ENCODE measurements at regions not wholly inside any gene's neighbourhood (a gene's known extent, or its start where the extent isn't known, plus 50 kb on each side); places are given as distances from the start of the nearest gene placed in this dataset.

DNA sequence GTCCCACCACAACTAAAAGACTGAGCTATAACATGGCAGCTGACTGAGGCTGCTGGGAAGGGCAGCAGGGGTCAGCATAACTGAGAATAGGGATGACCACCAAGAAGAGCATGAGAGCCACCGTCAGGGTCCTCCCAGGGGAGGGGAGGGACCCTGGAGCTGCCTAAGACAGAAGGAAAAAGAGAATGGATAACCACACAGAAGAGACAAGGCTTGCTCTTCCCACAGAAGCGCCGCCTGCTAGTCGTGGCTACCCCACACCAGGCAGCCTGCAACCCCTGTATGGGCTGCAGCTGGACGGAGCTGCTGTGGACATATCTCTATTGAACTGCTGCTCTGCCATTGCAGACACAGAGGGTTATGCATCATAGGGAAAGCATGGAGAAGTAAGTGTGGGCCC, 132.0 kb upstream of the CHD6 start:
- Histone ChIP-seq H3K9me3 (no peaks in the 10 kb centered on the region), H3K4me3 (no peak overlapping the region), H3K27ac (no peak overlapping the region), H3K36me3 (no peaks in the 10 kb centered on the region), H3K27me3 (no peaks in the 10 kb centered on the region), H3K4me1 (no peaks in the 10 kb centered on the region)
- TF ChIP-seq POLR2AphosphoS5 (IDR thresholded peaks at IDR 0.05) (no peak), POLR2A (IDR thresholded peaks at IDR 0.05) (no peak), EP300 (IDR thresholded peaks at IDR 0.05) (no peak)
- TF ChIP-seq, protein P1, sequence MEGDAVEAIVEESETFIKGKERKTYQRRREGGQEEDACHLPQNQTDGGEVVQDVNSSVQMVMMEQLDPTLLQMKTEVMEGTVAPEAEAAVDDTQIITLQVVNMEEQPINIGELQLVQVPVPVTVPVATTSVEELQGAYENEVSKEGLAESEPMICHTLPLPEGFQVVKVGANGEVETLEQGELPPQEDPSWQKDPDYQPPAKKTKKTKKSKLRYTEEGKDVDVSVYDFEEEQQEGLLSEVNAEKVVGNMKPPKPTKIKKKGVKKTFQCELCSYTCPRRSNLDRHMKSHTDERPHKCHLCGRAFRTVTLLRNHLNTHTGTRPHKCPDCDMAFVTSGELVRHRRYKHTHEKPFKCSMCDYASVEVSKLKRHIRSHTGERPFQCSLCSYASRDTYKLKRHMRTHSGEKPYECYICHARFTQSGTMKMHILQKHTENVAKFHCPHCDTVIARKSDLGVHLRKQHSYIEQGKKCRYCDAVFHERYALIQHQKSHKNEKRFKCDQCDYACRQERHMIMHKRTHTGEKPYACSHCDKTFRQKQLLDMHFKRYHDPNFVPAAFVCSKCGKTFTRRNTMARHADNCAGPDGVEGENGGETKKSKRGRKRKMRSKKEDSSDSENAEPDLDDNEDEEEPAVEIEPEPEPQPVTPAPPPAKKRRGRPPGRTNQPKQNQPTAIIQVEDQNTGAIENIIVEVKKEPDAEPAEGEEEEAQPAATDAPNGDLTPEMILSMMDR (IDR thresholded peaks at IDR 0.05), result no peak
- intact Hi-C loops (cut with DNase I), result no loop called here
- WGBS, 2 donors, result 82 to 83% methylated on average over 5 of the region's 5 CpGs
- no peak for DNase-seq

DNA sequence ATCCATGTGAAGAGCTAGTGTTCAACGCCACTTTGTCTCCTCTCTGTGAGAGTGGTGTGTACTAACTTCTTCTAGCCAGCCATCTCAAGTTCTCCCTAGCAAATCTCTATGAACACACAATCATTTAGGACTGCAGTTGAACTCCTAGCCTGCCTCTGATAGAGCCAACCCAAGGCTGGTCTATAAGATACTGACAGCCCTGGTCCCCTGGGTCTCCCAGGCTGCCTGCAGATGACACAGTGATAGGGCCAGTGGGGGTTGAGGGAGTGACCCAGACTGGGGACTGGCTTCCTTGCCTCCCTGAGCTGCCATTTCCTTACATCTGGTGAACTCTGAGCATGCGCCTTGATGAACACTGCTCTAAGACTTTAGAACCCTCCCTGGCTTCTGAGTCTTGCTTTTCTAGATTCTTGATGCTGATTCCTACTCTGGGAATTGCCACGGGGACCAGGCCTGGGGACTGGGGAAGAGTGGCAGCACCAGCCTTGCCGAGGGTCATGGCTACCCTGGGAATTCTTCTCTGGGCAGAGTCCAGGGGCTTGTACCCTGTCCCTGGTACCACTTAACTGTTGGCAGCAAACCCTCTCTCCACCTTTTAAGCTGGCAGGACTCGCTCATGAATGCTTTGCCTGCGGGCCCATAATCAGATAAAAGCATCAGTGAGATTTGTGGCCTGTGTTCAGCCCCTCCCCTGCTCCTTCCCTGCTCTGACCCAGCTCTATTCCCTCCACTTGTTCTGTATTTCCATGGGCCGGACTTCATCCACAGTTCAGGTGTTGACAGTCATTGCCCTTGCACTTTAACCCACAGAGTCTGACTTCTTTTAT, 130.8 kb upstream of the CHD6 start:
- no peaks in the 10 kb centered on the region for H3K36me3 ChIP-seq
- no peak for DNase-seq
- no peaks in the 10 kb centered on the region for H3K27me3 ChIP-seq
- H3K27ac ChIP-seq, result no peak overlapping the region
- no peaks in the 10 kb centered on the region for H3K9me3 ChIP-seq
- 69 to 81% methylated on average over 7 of the region's 7 CpGs for WGBS, 2 donors
- intact Hi-C loops (cut with DNase I), result no loop called here
- no peak for TF ChIP-seq POLR2AphosphoS5 (IDR thresholded peaks at IDR 0.05)
- H3K4me3 ChIP-seq, result no peak overlapping the region
- no peaks in the 10 kb centered on the region for H3K4me1 ChIP-seq

DNA sequence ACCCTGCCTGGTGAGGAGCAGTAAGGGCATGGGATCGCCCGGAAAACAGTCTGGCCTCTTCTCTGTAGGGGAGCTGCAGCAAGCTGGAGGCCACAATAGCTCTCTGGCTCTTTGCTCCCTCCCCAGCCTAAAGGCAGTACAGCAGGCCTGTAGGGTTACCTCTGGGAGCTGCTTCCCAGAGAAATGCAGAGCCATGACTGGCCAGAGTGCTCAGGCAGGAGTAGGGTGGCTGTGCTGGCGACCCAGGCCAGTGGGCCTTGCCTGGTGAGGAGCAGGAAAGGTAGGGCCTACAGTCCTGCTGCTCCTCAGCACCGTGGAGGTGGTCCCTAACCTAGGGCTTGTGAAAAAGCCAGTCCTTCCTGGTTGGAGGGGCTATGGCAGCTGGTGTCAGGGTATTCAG, 129.9 kb upstream of the CHD6 start:
- Histone ChIP-seq H3K4me3 (no peak overlapping the region), H3K27me3 (no peaks in the 10 kb centered on the region), H3K36me3 (no peaks in the 10 kb centered on the region), H3K9me3 (no peaks in the 10 kb centered on the region), H3K4me1 (no peaks in the 10 kb centered on the region), H3K27ac (no peak overlapping the region)
- 76 to 78% methylated on average over 4 of the region's 4 CpGs for WGBS, 2 donors
- TF ChIP-seq POLR2A (IDR thresholded peaks at IDR 0.05) (no peak), EP300 (IDR thresholded peaks at IDR 0.05) (no peak), POLR2AphosphoS5 (IDR thresholded peaks at IDR 0.05) (no peak)
- TF ChIP-seq, protein P1 (IDR thresholded peaks at IDR 0.05), result no peak
- intact Hi-C loops (cut with DNase I), result no loop called here
- no peak for DNase-seq

DNA sequence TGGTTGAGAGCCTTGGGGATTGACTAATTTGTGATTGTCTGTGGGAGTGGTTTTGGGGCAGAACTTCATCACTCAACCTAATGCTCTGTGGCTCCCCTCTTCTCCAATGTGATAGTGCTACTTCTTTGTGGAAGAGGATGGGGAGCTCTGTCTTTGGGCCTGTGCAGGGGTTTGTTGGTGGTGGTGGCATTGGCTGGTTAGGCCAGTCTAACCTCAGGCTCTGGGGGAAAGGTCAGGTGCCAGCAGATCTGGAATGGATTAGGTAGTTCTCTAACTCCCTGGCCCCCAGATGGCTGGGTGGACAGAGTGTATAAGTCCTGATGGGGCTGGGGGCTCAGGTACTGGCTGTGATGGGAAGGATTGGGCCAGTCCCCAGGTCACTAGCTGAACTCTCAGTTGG, 129.0 kb upstream of the CHD6 start:
- no peak for DNase-seq
- H3K27me3 ChIP-seq, result no peaks in the 10 kb centered on the region
- intact Hi-C loops (cut with DNase I), result no loop called here
- H3K4me3 ChIP-seq, result no peak overlapping the region
- H3K4me1 ChIP-seq, result no peaks in the 10 kb centered on the region
- H3K27ac ChIP-seq, result no peak overlapping the region
- no peaks in the 10 kb centered on the region for H3K36me3 ChIP-seq
- no peaks in the 10 kb centered on the region for H3K9me3 ChIP-seq
- no peak for TF ChIP-seq EP300 (IDR thresholded peaks at IDR 0.05)
- TF ChIP-seq, protein P1 (IDR thresholded peaks at IDR 0.05), result no peak
- TF ChIP-seq POLR2A (IDR thresholded peaks at IDR 0.05), result no peak
- TF ChIP-seq POLR2AphosphoS5 (IDR thresholded peaks at IDR 0.05), result no peak

DNA sequence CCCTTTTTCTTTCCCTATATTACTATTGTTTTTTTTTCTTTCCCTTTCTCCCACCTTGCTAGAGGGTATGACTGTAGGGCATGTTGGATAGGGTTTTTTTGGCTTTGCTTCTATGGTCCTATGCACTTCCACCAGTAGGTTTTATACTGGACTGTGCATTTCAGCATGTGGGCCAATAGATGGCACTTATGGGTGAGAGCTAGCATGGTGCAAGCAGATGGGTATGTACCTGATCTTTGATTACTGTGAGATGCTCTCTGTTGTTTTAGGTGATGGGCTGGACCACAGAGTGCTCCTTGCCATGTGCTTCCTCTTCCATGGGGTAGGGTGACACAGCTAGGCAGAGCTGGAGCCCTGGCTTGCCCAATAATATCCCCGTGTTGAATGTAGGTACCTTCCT, 128.5 kb upstream of the CHD6 start:
- no peak for DNase-seq
- no peaks in the 10 kb centered on the region for H3K27me3 ChIP-seq
- intact Hi-C loops (cut with DNase I), result no loop called here
- no peaks in the 10 kb centered on the region for H3K36me3 ChIP-seq
- no peak overlapping the region for H3K27ac ChIP-seq
- H3K9me3 ChIP-seq, result no peaks in the 10 kb centered on the region
- 77 to 85% methylated on average over 1 of the region's 1 CpG for WGBS, 2 donors
- H3K4me3 ChIP-seq, result no peak overlapping the region
- TF ChIP-seq POLR2AphosphoS5 (IDR thresholded peaks at IDR 0.05) (no peak), POLR2A (IDR thresholded peaks at IDR 0.05) (no peak)
- H3K4me1 ChIP-seq, result no peaks in the 10 kb centered on the region
